ENCODE measurements at regions not wholly inside any gene's neighbourhood (a gene's known extent, or its start where the extent isn't known, plus 50 kb on each side); places are given as distances from the start of the nearest gene placed in this dataset.
"Not testable (repeated sequence)": the region's sequence is repeated elsewhere in the genome, so short reads cannot be mapped to it uniquely, and the experiment has no call there.

- TF ChIP-seq CTCF (conservative IDR thresholded peaks at IDR 0.05 in 1 of 2, IDR thresholded peaks at IDR 0.05 in 1 of 2; ENCODE audit: low read depth in 1 of 2, low read length in 2 of 2); EZH2 (IDR thresholded peaks at IDR 0.05; ENCODE audit: low read length, missing control alignments): not testable (repeated sequence)
These were observed 108.0 kb downstream of the BDH1 start for GRCh38 chr3:197447781-197448180.

All from fibroblast of lung (primary cell).